NB4 (cell line): ENCODE measurements at regions not wholly inside any gene's neighbourhood (a gene's known extent, or its start where the extent isn't known, plus 50 kb on each side); places are given as distances from the start of the nearest gene placed in this dataset.

Experiments
- CTCF ChIP-seq: IDR thresholded peaks from one replicate; pipeline ENCODE4 v1.5.1; 2012; ENCODE audit warnings: low read depth, low read length
- MAX ChIP-seq: IDR thresholded peaks from 2 replicates; pipeline ENCODE4 v1.6.1; 2011; ENCODE audit warnings: low read depth, low read length
- POLR2A ChIP-seq: IDR thresholded peaks from 2 replicates; pipeline ENCODE4 v1.6.1; 2011; ENCODE audit warnings: mild to moderate bottlenecking; ENCODE audit not compliant: insufficient read length; ENCODE audit errors: extremely low read depth

- no peak for TF ChIP-seq POLR2A
- no peak for TF ChIP-seq CTCF
- TF ChIP-seq MAX: no peak
These were observed 362.7 kb downstream of the GLRX3 start for GRCh38 chr10:130498934-130499333.
